ENCODE measurements at regions not wholly inside any gene's neighbourhood (a gene's known extent, or its start where the extent isn't known, plus 50 kb on each side); places are given as distances from the start of the nearest gene placed in this dataset.
A peak's percentile ranks its signal among the peaks of the same experiment; 100 is the strongest.

GRCh38 chr13:73292127-73292526, 233.3 kb downstream of the KLF5 start:
- intact Hi-C loops (cut with micrococcal nuclease; ENCODE audit: unreplicated experiment), result no loop called here
- TF ChIP-seq, protein P1, sequence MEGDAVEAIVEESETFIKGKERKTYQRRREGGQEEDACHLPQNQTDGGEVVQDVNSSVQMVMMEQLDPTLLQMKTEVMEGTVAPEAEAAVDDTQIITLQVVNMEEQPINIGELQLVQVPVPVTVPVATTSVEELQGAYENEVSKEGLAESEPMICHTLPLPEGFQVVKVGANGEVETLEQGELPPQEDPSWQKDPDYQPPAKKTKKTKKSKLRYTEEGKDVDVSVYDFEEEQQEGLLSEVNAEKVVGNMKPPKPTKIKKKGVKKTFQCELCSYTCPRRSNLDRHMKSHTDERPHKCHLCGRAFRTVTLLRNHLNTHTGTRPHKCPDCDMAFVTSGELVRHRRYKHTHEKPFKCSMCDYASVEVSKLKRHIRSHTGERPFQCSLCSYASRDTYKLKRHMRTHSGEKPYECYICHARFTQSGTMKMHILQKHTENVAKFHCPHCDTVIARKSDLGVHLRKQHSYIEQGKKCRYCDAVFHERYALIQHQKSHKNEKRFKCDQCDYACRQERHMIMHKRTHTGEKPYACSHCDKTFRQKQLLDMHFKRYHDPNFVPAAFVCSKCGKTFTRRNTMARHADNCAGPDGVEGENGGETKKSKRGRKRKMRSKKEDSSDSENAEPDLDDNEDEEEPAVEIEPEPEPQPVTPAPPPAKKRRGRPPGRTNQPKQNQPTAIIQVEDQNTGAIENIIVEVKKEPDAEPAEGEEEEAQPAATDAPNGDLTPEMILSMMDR (IDR thresholded peaks at IDR 0.05; ENCODE audit: insufficient read depth in 1 of 2, low read depth in 1 of 2, low read length in 1 of 2, severe bottlenecking in 1 of 2, unreplicated experiment in 1 of 2), result no peak
- Histone ChIP-seq H3K4me1 (peaks cover 20% of the 10 kb centered on the region), H3K27me3 (replicated peaks; ENCODE audit: control insufficient read depth, insufficient read depth, low read length) (no peaks in the 10 kb centered on the region), H3K9me3 (no peaks in the 10 kb centered on the region), H3K4me3 (ENCODE audit: low read depth, low read length) (no peak overlapping the region), H3K36me3 (ENCODE audit: control insufficient read depth, insufficient read depth, low read length) (no peaks in the 10 kb centered on the region)
- BruUV-seq (replicated peaks), result no TSS peak
- peaks cover 19% of the 10 kb centered on the region for H3K4me1 Mint-ChIP-seq (ENCODE audit: low read depth, unreplicated experiment)
- ChIA-PET POLR2A (no interaction called here), CTCF (no interaction called here)
- H3K27me3 Mint-ChIP-seq (ENCODE audit: insufficient read depth, unreplicated experiment), result no peaks in the 10 kb centered on the region
- DNase-seq, result no peak
- H3K9me3 Mint-ChIP-seq (ENCODE audit: unreplicated experiment), result no peaks in the 10 kb centered on the region
- no peaks in the 10 kb centered on the region for H3K36me3 Mint-ChIP-seq (ENCODE audit: insufficient read depth, unreplicated experiment)
- no peak overlapping the region for H3K27ac Mint-ChIP-seq (ENCODE audit: unreplicated experiment)
- no peak overlapping the region for H3K4me3 Mint-ChIP-seq (ENCODE audit: unreplicated experiment)

- TF ChIP-seq, protein P1 (IDR thresholded peaks at IDR 0.05; ENCODE audit: insufficient read depth in 1 of 2, low read depth in 1 of 2, low read length in 1 of 2, severe bottlenecking in 1 of 2, unreplicated experiment in 1 of 2), result no peak
- Histone ChIP-seq H3K36me3 (ENCODE audit: control insufficient read depth, insufficient read depth, low read length) (no peaks in the 10 kb centered on the region), H3K4me3 (ENCODE audit: low read depth, low read length) (no peak overlapping the region), H3K4me1 (peaks cover 26% of the 10 kb centered on the region), H3K27me3 (replicated peaks; ENCODE audit: control insufficient read depth, insufficient read depth, low read length) (no peaks in the 10 kb centered on the region), H3K9me3 (no peaks in the 10 kb centered on the region)
- ChIA-PET POLR2A (no interaction called here), CTCF (no interaction called here)
- Mint-ChIP-seq H3K27ac (ENCODE audit: unreplicated experiment) (no peak overlapping the region), H3K36me3 (ENCODE audit: insufficient read depth, unreplicated experiment) (no peaks in the 10 kb centered on the region), H3K4me1 (ENCODE audit: low read depth, unreplicated experiment) (peaks cover 27% of the 10 kb centered on the region), H3K4me3 (ENCODE audit: unreplicated experiment) (no peak overlapping the region), H3K9me3 (ENCODE audit: unreplicated experiment) (peaks cover 10% of the 10 kb centered on the region), H3K27me3 (ENCODE audit: insufficient read depth, unreplicated experiment) (no peaks in the 10 kb centered on the region)
- DNase-seq, result no peak
- intact Hi-C loops (cut with micrococcal nuclease; ENCODE audit: unreplicated experiment), result no loop called here
- no TSS peak for BruUV-seq (replicated peaks)
These were observed 232.0 kb downstream of the KLF5 start for GRCh38 chr13:73290844-73291243.

GRCh38 chr13:73288596-73288995, 229.8 kb downstream of the KLF5 start:
- Histone ChIP-seq H3K9me3 (no peaks in the 10 kb centered on the region), H3K4me1 (peaks cover 26% of the 10 kb centered on the region), H3K36me3 (ENCODE audit: control insufficient read depth, insufficient read depth, low read length) (no peaks in the 10 kb centered on the region), H3K27me3 (replicated peaks; ENCODE audit: control insufficient read depth, insufficient read depth, low read length) (no peaks in the 10 kb centered on the region), H3K4me3 (ENCODE audit: low read depth, low read length) (no peak overlapping the region)
- Mint-ChIP-seq H3K27me3 (ENCODE audit: insufficient read depth, unreplicated experiment) (no peaks in the 10 kb centered on the region), H3K9me3 (ENCODE audit: unreplicated experiment) (peaks cover 10% of the 10 kb centered on the region), H3K4me1 (ENCODE audit: low read depth, unreplicated experiment) (peaks cover 27% of the 10 kb centered on the region), H3K36me3 (ENCODE audit: insufficient read depth, unreplicated experiment) (no peaks in the 10 kb centered on the region), H3K27ac (ENCODE audit: unreplicated experiment) (peak overlapping the region; percentile 56), H3K4me3 (ENCODE audit: unreplicated experiment) (no peak overlapping the region)
- CTCF ChIA-PET, result interaction anchor here (0.6 kb wide), 1 partner anchor 27 kb away, joined by 3 read pairs; no protein-coding TSS in a partner anchor
- intact Hi-C loops (cut with micrococcal nuclease; ENCODE audit: unreplicated experiment), result no loop called here
- POLR2A ChIA-PET, result no interaction called here
- no peak for DNase-seq
- TF ChIP-seq, protein P1 (IDR thresholded peaks at IDR 0.05; ENCODE audit: insufficient read depth in 1 of 2, low read depth in 1 of 2, low read length in 1 of 2, severe bottlenecking in 1 of 2, unreplicated experiment in 1 of 2), result no peak
- BruUV-seq (replicated peaks), result no TSS peak

All from Caco-2 (cell line).